ENCODE measurements at regions not wholly inside any gene's neighbourhood (a gene's known extent, or its start where the extent isn't known, plus 50 kb on each side); places are given as distances from the start of the nearest gene placed in this dataset.

- H3K4me3 ChIP-seq, result no peak overlapping the region
- 44% methylated on average over 2 of the region's 2 CpGs for WGBS
- intact Hi-C loops (cut with DNase I), result no loop called here
- peak overlapping the region in 1 of 4 donors; percentile 4 for H3K27ac ChIP-seq (replicated peaks in 1 of 4)
- TF ChIP-seq POLR2AphosphoS5 (IDR thresholded peaks at IDR 0.05), result no peak
- TF ChIP-seq CTCF (IDR thresholded peaks at IDR 0.05), result no peak
- TF ChIP-seq POLR2A (IDR thresholded peaks at IDR 0.05; ENCODE audit: low read depth), result no peak
- TF ChIP-seq EP300 (IDR thresholded peaks at IDR 0.05), result no peak
- peak; percentile 60 for DNase-seq (ENCODE audit: extremely low spot score)
- H3K9me3 ChIP-seq, result no peaks in the 10 kb centered on the region
- H3K4me1 ChIP-seq, result peaks cover 12 to 24% (median 18%) of the 10 kb centered on the region in 4 donors
- no peaks in the 10 kb centered on the region for H3K27me3 ChIP-seq
- H3K36me3 ChIP-seq, result no peaks in the 10 kb centered on the region
Measured at GRCh38 chr5:68709239-68709638, 384.6 kb upstream of the SLC30A5 start.

- WGBS, result 80% methylated on average over 1 of the region's 1 CpG
- Histone ChIP-seq H3K27me3 (no peaks in the 10 kb centered on the region), H3K9me3 (no peaks in the 10 kb centered on the region), H3K36me3 (no peaks in the 10 kb centered on the region), H3K4me3 (no peak overlapping the region), H3K27ac (replicated peaks in 1 of 4) (no peak overlapping the region), H3K4me1 (peaks cover 12 to 24% (median 18%) of the 10 kb centered on the region in 4 donors)
- TF ChIP-seq EP300 (IDR thresholded peaks at IDR 0.05), result no peak
- no peak for TF ChIP-seq POLR2A (IDR thresholded peaks at IDR 0.05; ENCODE audit: low read depth)
- DNase-seq (ENCODE audit: extremely low spot score), result peak; percentile 29
- intact Hi-C loops (cut with DNase I), result no loop called here
Measured at GRCh38 chr5:68710514-68710913, 383.3 kb upstream of the SLC30A5 start.

- Histone ChIP-seq H3K36me3 (no peaks in the 10 kb centered on the region), H3K27ac (replicated peaks in 1 of 4) (no peak overlapping the region), H3K9me3 (no peaks in the 10 kb centered on the region), H3K4me3 (no peak overlapping the region), H3K27me3 (no peaks in the 10 kb centered on the region), H3K4me1 (peaks cover 12 to 24% (median 18%) of the 10 kb centered on the region in 4 donors)
- DNase-seq (ENCODE audit: extremely low spot score), result peak; percentile 64
- WGBS, result 82% methylated on average over 6 of the region's 6 CpGs
- TF ChIP-seq EP300 (IDR thresholded peaks at IDR 0.05) (no peak), POLR2A (IDR thresholded peaks at IDR 0.05; ENCODE audit: low read depth) (no peak), CTCF (IDR thresholded peaks at IDR 0.05) (no peak), POLR2AphosphoS5 (IDR thresholded peaks at IDR 0.05) (no peak)
- intact Hi-C loops (cut with DNase I), result no loop called here
Measured at GRCh38 chr5:68711293-68712200, 382.3 kb upstream of the SLC30A5 start.

GRCh38 chr5:68714810-68715209 is 379.0 kb upstream of the SLC30A5 start:
- Histone ChIP-seq H3K36me3 (no peaks in the 10 kb centered on the region), H3K27ac (replicated peaks in 1 of 4) (no peak overlapping the region), H3K27me3 (no peaks in the 10 kb centered on the region), H3K4me1 (peaks cover 0 to 13% (median 6%) of the 10 kb centered on the region in 4 donors), H3K4me3 (no peak overlapping the region), H3K9me3 (no peaks in the 10 kb centered on the region)
- intact Hi-C loops (cut with DNase I), result no loop called here
- peak; percentile 31 for DNase-seq (ENCODE audit: extremely low spot score)
- TF ChIP-seq EP300 (IDR thresholded peaks at IDR 0.05), result no peak
- no peak for TF ChIP-seq CTCF (IDR thresholded peaks at IDR 0.05)
- TF ChIP-seq POLR2A (IDR thresholded peaks at IDR 0.05; ENCODE audit: low read depth), result no peak
- TF ChIP-seq POLR2AphosphoS5 (IDR thresholded peaks at IDR 0.05), result no peak
- 85% methylated on average over 6 of the region's 6 CpGs for WGBS

- Histone ChIP-seq H3K9me3 (no peaks in the 10 kb centered on the region), H3K36me3 (no peaks in the 10 kb centered on the region), H3K27ac (replicated peaks in 1 of 4) (no peak overlapping the region), H3K4me1 (no peaks in the 10 kb centered on the region), H3K27me3 (no peaks in the 10 kb centered on the region), H3K4me3 (no peak overlapping the region)
- TF ChIP-seq EP300 (IDR thresholded peaks at IDR 0.05) (no peak), CTCF (IDR thresholded peaks at IDR 0.05) (no peak), POLR2A (IDR thresholded peaks at IDR 0.05; ENCODE audit: low read depth) (no peak), POLR2AphosphoS5 (IDR thresholded peaks at IDR 0.05) (no peak)
- intact Hi-C loops (cut with DNase I), result no loop called here
- 67% methylated on average over 6 of the region's 6 CpGs for WGBS
- peak; percentile 24 for DNase-seq (ENCODE audit: extremely low spot score)
Measured at GRCh38 chr5:68720884-68721610, 372.8 kb upstream of the SLC30A5 start.
